Right ventricle myocardium superior (tissue), 1 donor: ENCODE measurements at regions not wholly inside any gene's neighbourhood (a gene's known extent, or its start where the extent isn't known, plus 50 kb on each side); places are given as distances from the start of the nearest gene placed in this dataset.

Source experiments
- ATAC-seq: fragments of 200-7000 bp; cut with Tn5 transposase; one replicate; pipeline ENCODE4 v1.9.1; 2020; ENCODE audit warnings: mild to moderate bottlenecking; ENCODE audit not compliant: poor library complexity
- DNase-seq: peaks from one replicate; pipeline ENCODE4 v3.0.0-alpha.2; 2020
- intact Hi-C: fragments of 100-400 bp; cut with DNase I; formaldehyde crosslinking; loops from one replicate; pipeline ENCODE4 v1.11.2; 2022
- donor health status: DM: no; HTN: yes; CAD: no; lungs with severe emphysema.

DNA sequence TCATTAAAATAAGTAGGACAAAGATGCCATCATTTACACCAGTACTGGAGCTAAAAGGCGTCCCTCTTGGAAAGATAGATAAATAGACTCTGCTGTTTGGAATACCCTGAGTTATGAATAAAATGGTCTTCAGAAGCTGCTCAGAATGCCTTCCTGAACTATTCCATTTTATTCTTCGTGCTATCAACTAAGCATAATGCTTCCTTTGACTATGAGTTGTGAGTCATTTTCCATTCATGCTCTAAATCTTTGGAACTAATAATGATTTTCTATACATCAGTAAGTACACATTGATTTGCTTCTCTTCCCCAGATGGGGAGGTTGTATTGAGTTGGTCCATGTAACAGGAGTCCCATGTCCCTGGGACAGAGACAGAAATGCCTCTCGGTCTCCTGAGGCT is 98.3 kb upstream of the PDE7B start:
- ATAC-seq: no peak
- no peak for DNase-seq
- intact Hi-C loops: no loop called here

- DNase-seq: no peak
- intact Hi-C loops: no loop called here
- ATAC-seq: no peak
Measured at GRCh38 chr6:135759831-135760230, 91.7 kb upstream of the PDE7B start.

DNA sequence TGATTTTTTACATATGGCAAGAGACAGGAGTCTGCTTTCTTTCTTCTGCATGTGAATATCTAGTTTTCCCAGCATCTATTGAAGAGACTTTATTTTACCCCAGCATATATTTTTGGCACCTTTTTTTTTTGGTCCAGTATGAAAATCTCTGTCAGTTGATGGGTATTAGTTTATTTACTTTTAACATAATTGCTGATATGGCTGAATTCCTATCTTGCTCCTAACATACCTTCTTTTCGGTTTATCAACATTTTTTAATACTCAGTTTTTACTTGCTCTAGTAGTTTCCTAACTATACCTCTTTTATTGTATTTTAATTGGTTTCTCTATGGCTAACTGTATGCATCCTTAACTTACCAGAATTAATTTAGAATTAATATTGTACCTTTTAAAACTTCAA is 77.5 kb upstream of the PDE7B start:
- intact Hi-C loops: no loop called here
- DNase-seq: no peak
- ATAC-seq: no peak

DNA sequence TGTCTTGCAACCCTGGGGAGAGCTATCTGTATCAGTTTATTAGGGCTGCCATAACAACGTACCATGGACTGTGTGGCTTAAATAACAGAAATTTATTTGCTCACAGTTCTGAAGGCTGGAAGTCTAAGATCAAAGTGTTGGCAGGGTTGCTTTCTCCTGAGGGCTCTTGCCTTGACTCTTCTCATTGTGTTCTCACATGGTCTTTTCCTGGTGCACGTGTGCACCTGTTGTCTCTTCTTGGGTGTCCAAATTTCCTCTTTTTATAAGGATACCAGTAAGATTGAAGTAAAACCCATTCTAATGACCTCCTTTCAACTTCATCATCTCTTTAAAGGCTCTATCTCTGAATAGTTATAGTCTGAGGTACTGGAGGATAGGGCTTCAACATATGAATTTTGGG is 72.3 kb upstream of the PDE7B start:
- no peak for ATAC-seq
- DNase-seq: no peak
- intact Hi-C loops: no loop called here

DNA sequence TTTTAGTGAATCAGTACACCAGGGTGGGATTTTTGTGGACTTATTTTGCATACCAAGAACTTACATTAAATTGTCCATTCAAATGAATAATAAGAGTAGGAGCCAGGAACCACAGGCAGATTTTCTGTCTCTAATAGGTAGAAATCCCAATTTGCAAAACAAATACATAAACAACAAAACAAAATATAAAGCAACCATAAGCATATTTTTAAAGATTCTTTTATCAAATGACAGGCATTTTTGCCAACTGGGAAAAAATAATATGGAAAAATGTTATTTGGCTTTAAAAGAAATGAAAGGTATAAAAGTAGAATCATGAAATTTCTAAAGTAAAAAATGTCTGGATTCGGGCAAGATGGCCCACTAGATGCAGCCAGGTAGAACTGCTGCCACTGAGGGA is 71.2 kb upstream of the PDE7B start:
- DNase-seq: no peak
- intact Hi-C loops: no loop called here
- ATAC-seq: no peak

DNA sequence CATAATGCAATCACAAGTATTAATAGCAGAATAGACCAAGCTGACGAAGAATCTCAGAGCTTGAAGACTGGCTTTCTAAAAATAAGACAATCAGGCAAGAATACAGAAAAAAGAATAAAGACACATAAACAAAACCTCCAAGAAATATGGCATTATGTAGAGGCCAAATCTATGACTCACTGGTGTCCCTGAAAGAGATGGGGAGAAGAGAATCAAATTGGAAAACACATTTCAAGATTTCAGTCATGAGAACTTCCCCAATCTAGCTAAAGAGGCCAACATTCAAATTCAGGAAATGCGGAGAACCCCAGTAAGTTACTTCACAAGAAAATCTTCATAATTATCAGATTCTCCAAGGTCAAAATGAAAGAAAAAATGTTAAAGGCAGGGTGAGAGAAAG is 69.0 kb upstream of the PDE7B start:
- ATAC-seq (no peak), DNase-seq (no peak)
- intact Hi-C loops: no loop called here

- ATAC-seq: no peak
- no peak for DNase-seq
- intact Hi-C loops: no loop called here
Measured at GRCh38 chr6:135784507-135784906, 67.0 kb upstream of the PDE7B start.

DNA sequence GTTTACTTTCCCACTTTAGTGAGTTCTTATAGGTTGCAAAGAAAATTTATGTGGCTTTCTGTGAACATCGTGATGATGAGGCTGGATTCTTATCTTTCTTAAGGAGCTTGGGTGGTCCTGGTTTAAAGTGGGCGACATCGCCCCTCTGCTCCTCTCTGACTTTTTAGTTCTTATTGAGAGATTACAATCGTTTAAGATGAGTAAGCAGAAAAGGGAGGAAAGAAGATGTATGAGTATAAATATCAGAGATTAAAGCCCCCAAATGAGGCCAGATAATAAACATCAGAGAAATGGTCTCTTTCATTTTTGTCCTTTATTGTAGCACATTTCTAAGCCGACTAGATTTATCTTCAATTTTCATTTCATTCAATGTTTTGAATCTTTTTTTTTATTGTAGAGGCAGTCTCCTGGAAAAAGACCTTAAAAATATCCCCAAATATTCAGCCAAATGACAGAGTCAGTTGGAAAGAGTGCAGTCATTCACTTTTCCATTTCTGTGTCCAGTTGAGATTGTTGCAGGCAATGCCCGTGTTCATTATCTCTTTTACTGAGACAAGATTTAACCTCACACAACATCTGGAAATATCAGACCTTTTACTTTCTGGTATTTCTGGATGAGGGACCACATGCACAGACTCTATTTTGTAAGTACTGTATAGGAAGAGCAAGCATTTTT is 62.0 kb upstream of the PDE7B start:
- intact Hi-C loops: no loop called here
- DNase-seq (no peak), ATAC-seq (no peak)

DNA sequence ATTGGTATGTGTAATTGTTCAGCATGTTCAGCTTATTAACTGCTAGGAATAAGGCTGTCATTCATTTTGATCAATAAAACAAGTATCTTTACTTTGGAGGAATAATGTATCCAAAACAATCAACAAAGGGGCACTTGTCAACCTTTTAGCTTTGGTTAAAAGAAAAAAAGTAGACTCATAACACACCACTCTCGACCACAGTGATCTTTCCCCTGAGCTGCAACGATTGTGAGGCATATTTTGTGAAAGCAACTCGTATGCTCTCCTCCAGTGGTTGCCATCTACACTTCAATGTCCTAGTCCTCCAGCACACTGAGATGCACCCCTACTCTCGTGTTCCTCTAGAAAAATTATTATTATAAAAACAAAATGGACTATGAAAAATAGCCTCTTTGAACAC is 60.1 kb upstream of the PDE7B start:
- DNase-seq: no peak
- intact Hi-C loops: no loop called here
- ATAC-seq: no peak

GRCh38 chr6:135796643-135797305 is 54.7 kb upstream of the PDE7B start:
- DNase-seq (no peak), ATAC-seq (no peak)
- intact Hi-C loops: no loop called here

GRCh38 chr6:135797361-135797760 is 54.1 kb upstream of the PDE7B start:
- intact Hi-C loops: no loop called here
- DNase-seq (no peak), ATAC-seq (no peak)

GRCh38 chr6:135798751-135799515 is 52.6 kb upstream of the PDE7B start:
- intact Hi-C loops: no loop called here
- no peak for ATAC-seq
- DNase-seq: no peak
